ENCODE measurements at regions not wholly inside any gene's neighbourhood (a gene's known extent, or its start where the extent isn't known, plus 50 kb on each side); places are given as distances from the start of the nearest gene placed in this dataset.

- no peak overlapping the region for H3K4me3 Mint-ChIP-seq
- H3K36me3 Mint-ChIP-seq (ENCODE audit: low read depth): peaks cover 34% of the 10 kb centered on the region
- no peak overlapping the region for H3K27ac Mint-ChIP-seq
- no peak for DNase-seq
- H3K27me3 Mint-ChIP-seq: no peaks in the 10 kb centered on the region
- ATAC-seq: no peak
- no peaks in the 10 kb centered on the region for H3K9me3 Mint-ChIP-seq
- peaks cover 2% of the 10 kb centered on the region for H3K4me1 Mint-ChIP-seq
Measured at GRCh38 chr14:95433094-95433478, 83.4 kb downstream of the SYNE3 start.

GRCh38 chr14:95432144-95433093 lies 84.0 kb downstream of the SYNE3 start:
- H3K9me3 Mint-ChIP-seq: no peaks in the 10 kb centered on the region
- no peak overlapping the region for H3K27ac Mint-ChIP-seq
- H3K36me3 Mint-ChIP-seq (ENCODE audit: low read depth): peaks cover 33% of the 10 kb centered on the region
- H3K4me1 Mint-ChIP-seq: peaks cover 4% of the 10 kb centered on the region
- H3K4me3 Mint-ChIP-seq: no peak overlapping the region
- no peak for DNase-seq
- ATAC-seq: no peak
- H3K27me3 Mint-ChIP-seq: no peaks in the 10 kb centered on the region

GRCh38 chr14:95431199-95432143 lies 85.0 kb downstream of the SYNE3 start:
- peak; percentile 37 for ATAC-seq
- peaks cover 28% of the 10 kb centered on the region for H3K36me3 Mint-ChIP-seq (ENCODE audit: low read depth)
- DNase-seq: no peak

GRCh38 chr14:95428557-95428956 lies 87.9 kb downstream of the SYNE3 start:
- Mint-ChIP-seq H3K4me1 (peaks cover 3% of the 10 kb centered on the region), H3K9me3 (no peaks in the 10 kb centered on the region), H3K27ac (no peak overlapping the region), H3K36me3 (ENCODE audit: low read depth) (peaks cover 18% of the 10 kb centered on the region), H3K4me3 (no peak overlapping the region), H3K27me3 (no peaks in the 10 kb centered on the region)
- ATAC-seq: no peak
- no peak for DNase-seq

More at GRCh38 chr14:95431199-95432143, 85.0 kb downstream of the SYNE3 start:
- peaks cover 3% of the 10 kb centered on the region for H3K4me1 Mint-ChIP-seq
- no peak overlapping the region for H3K4me3 Mint-ChIP-seq
- H3K9me3 Mint-ChIP-seq: no peaks in the 10 kb centered on the region
- H3K27ac Mint-ChIP-seq: no peak overlapping the region
- no peaks in the 10 kb centered on the region for H3K27me3 Mint-ChIP-seq

GRCh38 chr14:95426116-95426475 lies 90.4 kb downstream of the SYNE3 start:
- Mint-ChIP-seq H3K27me3 (no peaks in the 10 kb centered on the region), H3K4me3 (no peak overlapping the region), H3K27ac (no peak overlapping the region), H3K4me1 (peaks cover 3% of the 10 kb centered on the region), H3K36me3 (ENCODE audit: low read depth) (peaks cover 30% of the 10 kb centered on the region), H3K9me3 (peaks cover 3% of the 10 kb centered on the region)
- DNase-seq (no peak), ATAC-seq (no peak)

- Mint-ChIP-seq H3K9me3 (peaks cover 3% of the 10 kb centered on the region), H3K4me3 (no peak overlapping the region), H3K27ac (no peak overlapping the region)
Measured at GRCh38 chr14:95425369-95426115, 90.9 kb downstream of the SYNE3 start.

GRCh38 chr14:95424529-95424928 lies 91.9 kb downstream of the SYNE3 start:
- peaks cover 3% of the 10 kb centered on the region for H3K4me1 Mint-ChIP-seq
- DNase-seq (no peak), ATAC-seq (no peak)
- no peaks in the 10 kb centered on the region for H3K27me3 Mint-ChIP-seq
- H3K9me3 Mint-ChIP-seq: peaks cover 8% of the 10 kb centered on the region
- H3K36me3 Mint-ChIP-seq (ENCODE audit: low read depth): peaks cover 42% of the 10 kb centered on the region
- no peak overlapping the region for H3K27ac Mint-ChIP-seq
- no peak overlapping the region for H3K4me3 Mint-ChIP-seq

More at GRCh38 chr14:95425369-95426115, 90.9 kb downstream of the SYNE3 start:
- ATAC-seq (no peak), DNase-seq (no peak)
- H3K4me1 Mint-ChIP-seq: peaks cover 3% of the 10 kb centered on the region
- peaks cover 36% of the 10 kb centered on the region for H3K36me3 Mint-ChIP-seq (ENCODE audit: low read depth)
- H3K27me3 Mint-ChIP-seq: no peaks in the 10 kb centered on the region

GRCh38 chr14:95421741-95422140 lies 94.7 kb downstream of the SYNE3 start:
- Mint-ChIP-seq H3K27ac (no peak overlapping the region), H3K36me3 (ENCODE audit: low read depth) (peaks cover 43% of the 10 kb centered on the region)
- no peak for ATAC-seq

GRCh38 chr14:95420060-95420459 lies 96.4 kb downstream of the SYNE3 start:
- peaks cover 9% of the 10 kb centered on the region for H3K9me3 Mint-ChIP-seq
- H3K4me1 Mint-ChIP-seq: no peaks in the 10 kb centered on the region
- DNase-seq (no peak), ATAC-seq (no peak)
- no peak overlapping the region for H3K27ac Mint-ChIP-seq
- H3K27me3 Mint-ChIP-seq: no peaks in the 10 kb centered on the region
- no peak overlapping the region for H3K4me3 Mint-ChIP-seq
- H3K36me3 Mint-ChIP-seq (ENCODE audit: low read depth): peaks cover 40% of the 10 kb centered on the region

More at GRCh38 chr14:95421741-95422140, 94.7 kb downstream of the SYNE3 start:
- H3K4me3 Mint-ChIP-seq: no peak overlapping the region
- H3K27me3 Mint-ChIP-seq: no peaks in the 10 kb centered on the region
- peaks cover 9% of the 10 kb centered on the region for H3K9me3 Mint-ChIP-seq
- no peaks in the 10 kb centered on the region for H3K4me1 Mint-ChIP-seq
- DNase-seq: no peak

GRCh38 chr14:95419569-95419968 lies 96.9 kb downstream of the SYNE3 start:
- peaks cover 9% of the 10 kb centered on the region for H3K9me3 Mint-ChIP-seq
- H3K36me3 Mint-ChIP-seq (ENCODE audit: low read depth): peaks cover 40% of the 10 kb centered on the region
- no peak overlapping the region for H3K27ac Mint-ChIP-seq
- DNase-seq: no peak
- no peak for ATAC-seq
- H3K27me3 Mint-ChIP-seq: no peaks in the 10 kb centered on the region
- H3K4me1 Mint-ChIP-seq: no peaks in the 10 kb centered on the region
- no peak overlapping the region for H3K4me3 Mint-ChIP-seq

GRCh38 chr14:95418858-95419257 lies 97.6 kb downstream of the SYNE3 start:
- no peak overlapping the region for H3K27ac Mint-ChIP-seq
- DNase-seq (no peak), ATAC-seq (peak; percentile 33)
- peaks cover 37% of the 10 kb centered on the region for H3K36me3 Mint-ChIP-seq (ENCODE audit: low read depth)
- no peaks in the 10 kb centered on the region for H3K27me3 Mint-ChIP-seq
- peaks cover 9% of the 10 kb centered on the region for H3K9me3 Mint-ChIP-seq
- no peaks in the 10 kb centered on the region for H3K4me1 Mint-ChIP-seq
- H3K4me3 Mint-ChIP-seq: no peak overlapping the region

- Mint-ChIP-seq H3K36me3 (ENCODE audit: low read depth) (peaks cover 37% of the 10 kb centered on the region), H3K27me3 (no peaks in the 10 kb centered on the region), H3K4me1 (no peaks in the 10 kb centered on the region), H3K27ac (no peak overlapping the region), H3K9me3 (peaks cover 9% of the 10 kb centered on the region), H3K4me3 (no peak overlapping the region)
- no peak for DNase-seq
- ATAC-seq: no peak
Measured at GRCh38 chr14:95417492-95417891, 97.8 kb upstream of the CLMN start.

- Mint-ChIP-seq H3K27me3 (no peaks in the 10 kb centered on the region), H3K36me3 (ENCODE audit: low read depth) (peaks cover 23% of the 10 kb centered on the region), H3K4me1 (no peaks in the 10 kb centered on the region), H3K4me3 (no peak overlapping the region), H3K9me3 (peaks cover 6% of the 10 kb centered on the region), H3K27ac (no peak overlapping the region)
- ATAC-seq (no peak), DNase-seq (no peak)
Measured at GRCh38 chr14:95415993-95416392, 96.3 kb upstream of the CLMN start.
